ENCODE measurements at regions not wholly inside any gene's neighbourhood (a gene's known extent, or its start where the extent isn't known, plus 50 kb on each side); places are given as distances from the start of the nearest gene placed in this dataset.

- H3K9me3 Mint-ChIP-seq: peaks cover 4 to 8% of the 10 kb centered on the region in 2 donors
- no peak for ATAC-seq
Observed at GRCh38 chr7:32155712-32156111, 85.5 kb upstream of the PDE1C start.

GRCh38 chr7:32154797-32155196, 84.6 kb upstream of the PDE1C start:
- ATAC-seq: no peak
- H3K9me3 Mint-ChIP-seq: peaks cover 4 to 8% of the 10 kb centered on the region in 2 donors
- H3K36me3 Mint-ChIP-seq: no peaks in the 10 kb centered on the region
- DNase-seq (ENCODE audit: low spot score in 2 of 2): no peak
- H3K27ac Mint-ChIP-seq: no peak overlapping the region

More at GRCh38 chr7:32155712-32156111, 85.5 kb upstream of the PDE1C start:
- no peak overlapping the region for H3K27ac Mint-ChIP-seq
- H3K36me3 Mint-ChIP-seq: no peaks in the 10 kb centered on the region
- DNase-seq (ENCODE audit: low spot score in 2 of 2): no peak

GRCh38 chr7:32153006-32153405, 82.8 kb upstream of the PDE1C start:
- H3K9me3 Mint-ChIP-seq: peaks cover 4 to 8% of the 10 kb centered on the region in 2 donors
- H3K36me3 Mint-ChIP-seq: no peaks in the 10 kb centered on the region
- DNase-seq (ENCODE audit: low spot score in 2 of 2) (no peak), ATAC-seq (no peak)
- no peak overlapping the region for H3K27ac Mint-ChIP-seq

DNA sequence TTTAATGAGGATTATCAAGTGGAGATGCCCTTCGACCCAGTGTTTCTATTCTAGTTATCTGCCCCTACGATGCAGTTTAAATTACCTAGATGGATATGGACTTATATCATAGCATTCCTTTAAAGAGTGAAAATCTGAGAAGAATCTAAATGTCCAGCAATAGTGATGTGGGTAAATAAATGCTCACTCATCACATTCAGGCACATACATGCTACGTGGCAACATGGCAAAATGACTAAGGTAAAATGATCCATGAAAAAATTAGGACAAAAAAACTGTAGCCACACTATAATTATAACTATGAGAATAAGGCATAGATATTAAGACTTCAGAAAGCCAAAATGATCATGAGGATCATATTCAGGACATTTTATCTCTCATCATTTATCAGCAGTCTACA, 82.4 kb upstream of the PDE1C start:
- DNase-seq (ENCODE audit: low spot score in 2 of 2) (no peak), ATAC-seq (no peak)
- Mint-ChIP-seq H3K36me3 (no peaks in the 10 kb centered on the region), H3K9me3 (peaks cover 4 to 8% of the 10 kb centered on the region in 2 donors), H3K27ac (no peak overlapping the region)

GRCh38 chr7:32150589-32150988, 80.4 kb upstream of the PDE1C start:
- no peak for ATAC-seq
- no peaks in the 10 kb centered on the region for H3K36me3 Mint-ChIP-seq

DNA sequence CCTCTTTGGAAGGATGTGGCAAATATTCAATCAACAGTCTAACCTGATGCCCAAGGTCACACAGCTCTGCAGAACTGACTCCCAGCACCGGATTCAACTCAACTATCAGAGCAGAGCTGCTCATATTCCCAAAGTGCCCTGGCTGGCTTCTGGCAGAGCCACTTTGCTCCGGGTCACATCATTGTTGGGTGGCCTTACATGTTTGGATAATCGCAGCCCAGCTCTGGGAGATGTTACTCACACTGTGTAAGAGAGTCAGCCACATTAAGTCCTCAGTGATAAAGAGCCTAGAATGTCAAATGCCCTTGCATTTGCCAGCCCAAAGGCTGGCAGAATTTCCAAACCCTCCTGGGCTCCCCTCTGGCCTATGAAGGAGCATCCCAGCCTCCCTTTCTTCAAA, 79.8 kb upstream of the PDE1C start:
- no peaks in the 10 kb centered on the region for H3K36me3 Mint-ChIP-seq
- no peak for DNase-seq (ENCODE audit: low spot score in 2 of 2)
- H3K27ac Mint-ChIP-seq: no peak overlapping the region
- peaks cover 4 to 8% of the 10 kb centered on the region in 2 donors for H3K9me3 Mint-ChIP-seq
- no peak for ATAC-seq

More at GRCh38 chr7:32150589-32150988, 80.4 kb upstream of the PDE1C start:
- H3K9me3 Mint-ChIP-seq: peaks cover 4 to 8% of the 10 kb centered on the region in 2 donors
- DNase-seq (ENCODE audit: low spot score in 2 of 2): no peak
- no peak overlapping the region for H3K27ac Mint-ChIP-seq

GRCh38 chr7:32147546-32148268, 77.5 kb upstream of the PDE1C start:
- Mint-ChIP-seq H3K36me3 (no peaks in the 10 kb centered on the region), H3K9me3 (peaks cover 3% of the 10 kb centered on the region in 2 donors), H3K27ac (no peak overlapping the region)
- no peak for DNase-seq (ENCODE audit: low spot score in 2 of 2)
- no peak for ATAC-seq

GRCh38 chr7:32145911-32146310, 75.7 kb upstream of the PDE1C start:
- DNase-seq (ENCODE audit: low spot score in 2 of 2) (no peak), ATAC-seq (no peak)
- peaks cover 3% of the 10 kb centered on the region in 2 donors for H3K9me3 Mint-ChIP-seq
- no peak overlapping the region for H3K27ac Mint-ChIP-seq
- H3K36me3 Mint-ChIP-seq: no peaks in the 10 kb centered on the region

GRCh38 chr7:32144676-32145075, 74.5 kb upstream of the PDE1C start:
- ATAC-seq (no peak), DNase-seq (ENCODE audit: low spot score in 2 of 2) (no peak)
- H3K36me3 Mint-ChIP-seq: no peaks in the 10 kb centered on the region
- H3K9me3 Mint-ChIP-seq: peaks cover 3% of the 10 kb centered on the region in 2 donors
- H3K27ac Mint-ChIP-seq: no peak overlapping the region

- H3K36me3 Mint-ChIP-seq: no peaks in the 10 kb centered on the region
- ATAC-seq (no peak), DNase-seq (ENCODE audit: low spot score in 2 of 2) (no peak)
- no peak overlapping the region for H3K27ac Mint-ChIP-seq
- peaks cover 3% of the 10 kb centered on the region in 2 donors for H3K9me3 Mint-ChIP-seq
Observed at GRCh38 chr7:32143301-32143700, 73.1 kb upstream of the PDE1C start.

GRCh38 chr7:32142649-32143048, 72.4 kb upstream of the PDE1C start:
- H3K36me3 Mint-ChIP-seq: no peaks in the 10 kb centered on the region
- DNase-seq (ENCODE audit: low spot score in 2 of 2) (no peak), ATAC-seq (no peak)
- H3K27ac Mint-ChIP-seq: no peak overlapping the region
- peaks cover 3% of the 10 kb centered on the region in 2 donors for H3K9me3 Mint-ChIP-seq

GRCh38 chr7:32140210-32140939, 70.2 kb upstream of the PDE1C start:
- ATAC-seq (no peak), DNase-seq (ENCODE audit: low spot score in 2 of 2) (no peak)
- no peaks in the 10 kb centered on the region for H3K36me3 Mint-ChIP-seq
- H3K9me3 Mint-ChIP-seq: peaks cover 3% of the 10 kb centered on the region in 2 donors
- no peak overlapping the region for H3K27ac Mint-ChIP-seq

DNA sequence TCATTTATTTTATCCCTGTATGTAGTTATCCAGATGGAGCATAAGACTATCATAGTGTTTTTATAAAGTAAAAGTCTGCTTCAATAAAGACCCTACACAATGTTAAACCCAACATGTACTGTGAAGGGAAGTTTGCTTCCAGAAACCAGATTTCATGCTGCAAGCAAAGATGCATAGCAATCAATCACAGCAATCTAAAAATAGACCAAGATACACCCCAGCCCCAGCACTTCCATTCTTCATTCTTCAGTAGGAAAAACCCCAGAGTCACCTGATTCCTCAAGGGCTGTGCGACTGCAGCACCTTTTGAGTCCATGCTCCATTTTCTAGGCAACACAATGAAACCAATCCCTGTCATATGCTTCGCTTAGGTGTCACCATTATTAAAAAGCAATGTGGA, 66.9 kb upstream of the PDE1C start:
- peaks cover 6 to 10% of the 10 kb centered on the region in 2 donors for H3K9me3 Mint-ChIP-seq
- no peak for DNase-seq (ENCODE audit: low spot score in 2 of 2)
- no peaks in the 10 kb centered on the region for H3K36me3 Mint-ChIP-seq
- ATAC-seq: no peak
- H3K27ac Mint-ChIP-seq: no peak overlapping the region

DNA sequence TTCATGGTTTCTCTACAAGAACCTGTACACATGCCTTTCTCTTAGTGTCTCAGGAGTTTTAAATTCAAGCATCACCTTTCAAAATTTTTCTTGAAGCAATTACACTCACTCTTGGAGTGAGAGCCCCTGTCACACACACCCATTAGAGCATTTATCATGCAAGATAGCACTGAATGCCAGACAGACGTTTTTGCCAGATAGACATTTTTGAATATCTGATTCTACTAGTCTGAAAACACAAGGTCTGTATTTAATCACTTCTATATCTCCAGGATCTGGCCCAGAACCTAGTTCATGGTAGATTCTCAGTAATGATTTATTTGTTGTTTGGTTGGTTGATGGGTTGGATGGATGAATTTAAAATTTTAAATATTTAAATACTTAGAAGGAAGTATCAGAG, 60.9 kb upstream of the PDE1C start:
- H3K36me3 Mint-ChIP-seq: no peaks in the 10 kb centered on the region
- DNase-seq (ENCODE audit: low spot score in 2 of 2): no peak
- no peak overlapping the region for H3K27ac Mint-ChIP-seq
- ATAC-seq: no peak
- peaks cover 12 to 16% of the 10 kb centered on the region in 2 donors for H3K9me3 Mint-ChIP-seq

- ATAC-seq: no peak
- DNase-seq (ENCODE audit: low spot score in 2 of 2): no peak
- no peak overlapping the region for H3K27ac Mint-ChIP-seq
- peaks cover 22 to 26% of the 10 kb centered on the region in 2 donors for H3K9me3 Mint-ChIP-seq
- peaks cover 6 to 7% of the 10 kb centered on the region in 2 donors for H3K36me3 Mint-ChIP-seq
Observed at GRCh38 chr7:32126843-32127242, 56.6 kb upstream of the PDE1C start.
